ENCODE measurements at regions not wholly inside any gene's neighbourhood (a gene's known extent, or its start where the extent isn't known, plus 50 kb on each side); places are given as distances from the start of the nearest gene placed in this dataset.

DNA sequence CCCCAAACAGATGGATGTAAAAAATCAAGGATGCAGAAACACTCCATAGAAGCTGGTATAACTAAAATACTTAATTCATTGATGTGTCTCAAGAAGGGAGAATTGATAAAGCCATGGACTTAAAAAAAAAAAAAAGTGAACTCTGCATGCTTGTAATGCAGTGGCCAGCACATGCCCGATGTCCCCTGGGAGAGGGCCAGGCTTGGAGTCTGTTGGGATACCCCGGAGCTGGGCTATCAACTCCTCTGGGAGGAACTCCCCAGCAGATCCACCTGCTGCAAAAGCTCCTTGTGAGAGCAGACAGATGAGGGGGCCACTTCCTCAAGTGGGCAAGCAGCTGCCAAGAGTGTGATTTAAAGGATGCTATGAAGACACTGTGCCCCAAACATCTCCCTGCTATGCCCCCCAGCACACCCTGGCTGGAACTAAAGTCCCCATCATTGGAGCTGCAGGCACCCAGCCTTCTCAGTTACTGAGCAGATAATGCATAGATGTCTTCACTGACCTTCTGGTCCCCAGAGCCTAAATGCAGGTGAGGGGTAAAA is 311.5 kb upstream of the ID2 start:
- TF ChIP-seq, protein P1, sequence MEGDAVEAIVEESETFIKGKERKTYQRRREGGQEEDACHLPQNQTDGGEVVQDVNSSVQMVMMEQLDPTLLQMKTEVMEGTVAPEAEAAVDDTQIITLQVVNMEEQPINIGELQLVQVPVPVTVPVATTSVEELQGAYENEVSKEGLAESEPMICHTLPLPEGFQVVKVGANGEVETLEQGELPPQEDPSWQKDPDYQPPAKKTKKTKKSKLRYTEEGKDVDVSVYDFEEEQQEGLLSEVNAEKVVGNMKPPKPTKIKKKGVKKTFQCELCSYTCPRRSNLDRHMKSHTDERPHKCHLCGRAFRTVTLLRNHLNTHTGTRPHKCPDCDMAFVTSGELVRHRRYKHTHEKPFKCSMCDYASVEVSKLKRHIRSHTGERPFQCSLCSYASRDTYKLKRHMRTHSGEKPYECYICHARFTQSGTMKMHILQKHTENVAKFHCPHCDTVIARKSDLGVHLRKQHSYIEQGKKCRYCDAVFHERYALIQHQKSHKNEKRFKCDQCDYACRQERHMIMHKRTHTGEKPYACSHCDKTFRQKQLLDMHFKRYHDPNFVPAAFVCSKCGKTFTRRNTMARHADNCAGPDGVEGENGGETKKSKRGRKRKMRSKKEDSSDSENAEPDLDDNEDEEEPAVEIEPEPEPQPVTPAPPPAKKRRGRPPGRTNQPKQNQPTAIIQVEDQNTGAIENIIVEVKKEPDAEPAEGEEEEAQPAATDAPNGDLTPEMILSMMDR (IDR thresholded peaks at IDR 0.05; ENCODE audit: low read length), result no peak
- TF ChIP-seq EZH2 (optimal IDR thresholded peaks at IDR 0.05; ENCODE audit: low read depth, low read length) (no peak), EZH2phosphoT487 (IDR thresholded peaks at IDR 0.05; ENCODE audit: low read length) (no peak)
